ENCODE measurements at regions not wholly inside any gene's neighbourhood (a gene's known extent, or its start where the extent isn't known, plus 50 kb on each side); places are given as distances from the start of the nearest gene placed in this dataset.
"Not testable (repeated sequence)": the region's sequence is repeated elsewhere in the genome, so short reads cannot be mapped to it uniquely, and the experiment has no call there.

DNA sequence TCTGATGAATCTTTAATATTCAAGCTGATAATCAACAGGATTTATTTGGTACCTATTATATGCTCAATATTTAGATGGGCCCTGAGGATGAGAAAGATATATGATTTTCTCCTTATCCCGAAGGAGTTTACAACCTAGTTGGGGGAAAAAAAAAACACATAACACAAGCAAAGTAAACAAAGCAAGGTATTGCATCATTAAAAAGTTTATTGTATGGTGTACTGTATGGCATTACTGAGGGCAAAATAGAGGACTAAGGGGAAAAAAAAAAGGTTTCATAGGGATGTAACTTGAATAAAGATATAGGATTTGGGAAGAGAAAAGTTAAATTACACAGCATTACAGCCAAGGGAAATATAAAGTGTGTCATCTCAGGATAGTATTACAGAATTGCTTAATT, 574.7 kb downstream of the TBC1D32 start (continued):
- TF ChIP-seq, protein P1, sequence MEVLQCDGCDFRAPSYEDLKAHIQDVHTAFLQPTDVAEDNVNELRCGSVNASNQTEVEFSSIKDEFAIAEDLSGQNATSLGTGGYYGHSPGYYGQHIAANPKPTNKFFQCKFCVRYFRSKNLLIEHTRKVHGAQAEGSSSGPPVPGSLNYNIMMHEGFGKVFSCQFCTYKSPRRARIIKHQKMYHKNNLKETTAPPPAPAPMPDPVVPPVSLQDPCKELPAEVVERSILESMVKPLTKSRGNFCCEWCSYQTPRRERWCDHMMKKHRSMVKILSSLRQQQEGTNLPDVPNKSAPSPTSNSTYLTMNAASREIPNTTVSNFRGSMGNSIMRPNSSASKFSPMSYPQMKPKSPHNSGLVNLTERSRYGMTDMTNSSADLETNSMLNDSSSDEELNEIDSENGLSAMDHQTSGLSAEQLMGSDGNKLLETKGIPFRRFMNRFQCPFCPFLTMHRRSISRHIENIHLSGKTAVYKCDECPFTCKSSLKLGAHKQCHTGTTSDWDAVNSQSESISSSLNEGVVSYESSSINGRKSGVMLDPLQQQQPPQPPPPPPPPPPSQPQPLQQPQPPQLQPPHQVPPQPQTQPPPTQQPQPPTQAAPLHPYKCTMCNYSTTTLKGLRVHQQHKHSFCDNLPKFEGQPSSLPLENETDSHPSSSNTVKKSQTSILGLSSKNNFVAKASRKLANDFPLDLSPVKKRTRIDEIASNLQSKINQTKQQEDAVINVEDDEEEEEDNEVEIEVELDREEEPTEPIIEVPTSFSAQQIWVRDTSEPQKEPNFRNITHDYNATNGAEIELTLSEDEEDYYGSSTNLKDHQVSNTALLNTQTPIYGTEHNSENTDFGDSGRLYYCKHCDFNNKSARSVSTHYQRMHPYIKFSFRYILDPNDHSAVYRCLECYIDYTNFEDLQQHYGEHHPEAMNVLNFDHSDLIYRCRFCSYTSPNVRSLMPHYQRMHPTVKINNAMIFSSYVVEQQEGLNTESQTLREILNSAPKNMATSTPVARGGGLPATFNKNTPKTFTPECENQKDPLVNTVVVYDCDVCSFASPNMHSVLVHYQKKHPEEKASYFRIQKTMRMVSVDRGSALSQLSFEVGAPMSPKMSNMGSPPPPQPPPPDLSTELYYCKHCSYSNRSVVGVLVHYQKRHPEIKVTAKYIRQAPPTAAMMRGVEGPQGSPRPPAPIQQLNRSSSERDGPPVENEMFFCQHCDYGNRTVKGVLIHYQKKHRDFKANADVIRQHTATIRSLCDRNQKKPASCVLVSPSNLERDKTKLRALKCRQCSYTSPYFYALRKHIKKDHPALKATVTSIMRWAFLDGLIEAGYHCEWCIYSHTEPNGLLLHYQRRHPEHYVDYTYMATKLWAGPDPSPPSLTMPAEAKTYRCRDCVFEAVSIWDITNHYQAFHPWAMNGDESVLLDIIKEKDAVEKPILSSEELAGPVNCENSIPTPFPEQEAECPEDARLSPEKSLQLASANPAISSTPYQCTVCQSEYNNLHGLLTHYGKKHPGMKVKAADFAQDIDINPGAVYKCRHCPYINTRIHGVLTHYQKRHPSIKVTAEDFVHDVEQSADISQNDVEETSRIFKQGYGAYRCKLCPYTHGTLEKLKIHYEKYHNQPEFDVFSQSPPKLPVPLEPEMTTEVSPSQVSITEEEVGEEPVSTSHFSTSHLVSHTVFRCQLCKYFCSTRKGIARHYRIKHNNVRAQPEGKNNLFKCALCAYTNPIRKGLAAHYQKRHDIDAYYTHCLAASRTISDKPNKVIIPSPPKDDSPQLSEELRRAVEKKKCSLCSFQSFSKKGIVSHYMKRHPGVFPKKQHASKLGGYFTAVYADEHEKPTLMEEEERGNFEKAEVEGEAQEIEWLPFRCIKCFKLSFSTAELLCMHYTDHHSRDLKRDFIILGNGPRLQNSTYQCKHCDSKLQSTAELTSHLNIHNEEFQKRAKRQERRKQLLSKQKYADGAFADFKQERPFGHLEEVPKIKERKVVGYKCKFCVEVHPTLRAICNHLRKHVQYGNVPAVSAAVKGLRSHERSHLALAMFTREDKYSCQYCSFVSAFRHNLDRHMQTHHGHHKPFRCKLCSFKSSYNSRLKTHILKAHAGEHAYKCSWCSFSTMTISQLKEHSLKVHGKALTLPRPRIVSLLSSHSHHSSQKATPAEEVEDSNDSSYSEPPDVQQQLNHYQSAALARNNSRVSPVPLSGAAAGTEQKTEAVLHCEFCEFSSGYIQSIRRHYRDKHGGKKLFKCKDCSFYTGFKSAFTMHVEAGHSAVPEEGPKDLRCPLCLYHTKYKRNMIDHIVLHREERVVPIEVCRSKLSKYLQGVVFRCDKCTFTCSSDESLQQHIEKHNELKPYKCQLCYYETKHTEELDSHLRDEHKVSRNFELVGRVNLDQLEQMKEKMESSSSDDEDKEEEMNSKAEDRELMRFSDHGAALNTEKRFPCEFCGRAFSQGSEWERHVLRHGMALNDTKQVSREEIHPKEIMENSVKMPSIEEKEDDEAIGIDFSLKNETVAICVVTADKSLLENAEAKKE (CRISPR knock-in tag; IDR thresholded peaks at IDR 0.05), result no peak

DNA sequence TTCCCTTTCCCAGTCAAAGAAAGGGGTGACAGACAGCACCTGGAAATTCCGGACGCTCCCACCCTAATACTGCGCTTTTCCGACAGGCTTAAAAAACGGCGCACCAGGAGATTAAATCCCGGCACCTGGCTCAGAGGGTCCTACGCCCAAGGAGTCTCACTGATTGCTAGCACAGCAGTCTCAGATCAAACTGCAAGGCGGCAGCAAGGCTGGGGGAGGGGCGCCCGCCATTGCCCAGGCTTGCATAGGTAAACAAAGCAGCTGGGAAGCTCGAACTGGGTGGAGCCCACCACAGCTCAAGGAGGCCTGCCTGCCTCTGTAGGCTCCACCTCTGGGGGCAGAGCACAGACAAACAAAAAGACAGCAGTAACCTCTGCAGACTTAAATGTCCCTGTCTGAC, 585.7 kb downstream of the TBC1D32 start:
- H3K27me3 ChIP-seq (ENCODE audit: insufficient read depth); H3K27ac ChIP-seq (ENCODE audit: low read depth); H4K20me1 ChIP-seq (replicated peaks; ENCODE audit: insufficient read depth); H3K4me3 Mint-ChIP-seq; ATAC-seq; H3K4me1 Mint-ChIP-seq; H3K27me3 Mint-ChIP-seq (ENCODE audit: insufficient read depth, low read depth, poor library complexity); H3K4me2 ChIP-seq; H3K36me3 ChIP-seq (ENCODE audit: insufficient read depth); H3F3A ChIP-seq (replicated peaks; ENCODE audit: low read depth); H3K79me2 ChIP-seq (replicated peaks; ENCODE audit: insufficient read depth); H3K9me2 ChIP-seq (ENCODE audit: insufficient read depth); H3K4me1 ChIP-seq (ENCODE audit: insufficient read depth); H3K27ac Mint-ChIP-seq; DNase-seq (ENCODE audit: low spot score): not testable (repeated sequence)
- Mint-ChIP-seq H3K36me3 (ENCODE audit: low read depth) (peaks cover 14% of the 10 kb centered on the region), H3K9me3 (peaks cover 24% of the 10 kb centered on the region)
- H2AFZ ChIP-seq, result peak overlapping the region; percentile 76; the same call in 1 of the 2 replicates
- H3K4me3 ChIP-seq, result peak overlapping the region; percentile 32; the same call in 1 of the 2 replicates

DNA sequence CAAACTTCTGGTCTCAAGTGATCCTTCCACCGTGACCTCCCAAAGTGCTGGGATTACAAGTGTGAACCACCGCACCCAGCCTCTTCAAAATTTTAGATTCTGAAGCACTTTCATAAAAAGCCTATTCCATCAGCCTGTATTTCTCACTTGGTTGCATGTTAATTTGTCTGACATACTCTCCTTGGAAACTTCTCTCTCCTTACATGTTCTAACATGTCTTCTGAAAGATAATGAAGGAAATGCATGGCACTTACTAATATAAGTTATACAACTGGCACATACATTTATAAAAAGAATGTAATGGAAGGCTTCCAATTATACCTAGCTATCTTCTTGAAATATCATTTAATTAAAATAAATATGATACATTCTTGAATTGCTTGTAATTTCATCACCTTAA, 597.5 kb downstream of the TBC1D32 start:
- H3K36me3 Mint-ChIP-seq (ENCODE audit: low read depth), result peaks cover 2% of the 10 kb centered on the region; the same call in 2 of the 3 replicates
- no peaks in the 10 kb centered on the region for H3K27me3 Mint-ChIP-seq (ENCODE audit: insufficient read depth, low read depth, poor library complexity)
- peaks cover 10% of the 10 kb centered on the region for H3K9me3 Mint-ChIP-seq
- H3K4me1 Mint-ChIP-seq, result no peaks in the 10 kb centered on the region
- no peak overlapping the region for H3K27ac Mint-ChIP-seq
- H3K9me2 ChIP-seq (ENCODE audit: insufficient read depth), result 0 out of 2 replicates have a peak, but pooled peaks cover 5% of the 10 kb centered on the region
- no peaks in the 10 kb centered on the region for H3K79me2 ChIP-seq (replicated peaks; ENCODE audit: insufficient read depth)
- no peak overlapping the region for H3K4me3 Mint-ChIP-seq
- no peaks in the 10 kb centered on the region for H3K36me3 ChIP-seq (ENCODE audit: insufficient read depth)
- H3K4me3 ChIP-seq, result no peak overlapping the region
- H3K4me1 ChIP-seq (ENCODE audit: insufficient read depth), result no peaks in the 10 kb centered on the region
- H4K20me1 ChIP-seq (replicated peaks; ENCODE audit: insufficient read depth), result no peaks in the 10 kb centered on the region
- no peak overlapping the region for H2AFZ ChIP-seq
- DNase-seq (ENCODE audit: low spot score) (no peak), ATAC-seq (no peak)
- no peaks in the 10 kb centered on the region for H3F3A ChIP-seq (replicated peaks; ENCODE audit: low read depth)
- no peak overlapping the region for H3K27ac ChIP-seq (ENCODE audit: low read depth)
- no peak overlapping the region for H3K4me2 ChIP-seq
- no peaks in the 10 kb centered on the region for H3K27me3 ChIP-seq (ENCODE audit: insufficient read depth)
- no peak for TF ChIP-seq EZH2 (IDR thresholded peaks at IDR 0.05; ENCODE audit: low read depth, unreplicated experiment)
- no peak for TF ChIP-seq POLR2AphosphoS5 (IDR thresholded peaks at IDR 0.05; ENCODE audit: low read depth)
- TF ChIP-seq ZNF114 (CRISPR knock-in tag; IDR thresholded peaks at IDR 0.05), result no peak
- TF ChIP-seq, protein P2, sequence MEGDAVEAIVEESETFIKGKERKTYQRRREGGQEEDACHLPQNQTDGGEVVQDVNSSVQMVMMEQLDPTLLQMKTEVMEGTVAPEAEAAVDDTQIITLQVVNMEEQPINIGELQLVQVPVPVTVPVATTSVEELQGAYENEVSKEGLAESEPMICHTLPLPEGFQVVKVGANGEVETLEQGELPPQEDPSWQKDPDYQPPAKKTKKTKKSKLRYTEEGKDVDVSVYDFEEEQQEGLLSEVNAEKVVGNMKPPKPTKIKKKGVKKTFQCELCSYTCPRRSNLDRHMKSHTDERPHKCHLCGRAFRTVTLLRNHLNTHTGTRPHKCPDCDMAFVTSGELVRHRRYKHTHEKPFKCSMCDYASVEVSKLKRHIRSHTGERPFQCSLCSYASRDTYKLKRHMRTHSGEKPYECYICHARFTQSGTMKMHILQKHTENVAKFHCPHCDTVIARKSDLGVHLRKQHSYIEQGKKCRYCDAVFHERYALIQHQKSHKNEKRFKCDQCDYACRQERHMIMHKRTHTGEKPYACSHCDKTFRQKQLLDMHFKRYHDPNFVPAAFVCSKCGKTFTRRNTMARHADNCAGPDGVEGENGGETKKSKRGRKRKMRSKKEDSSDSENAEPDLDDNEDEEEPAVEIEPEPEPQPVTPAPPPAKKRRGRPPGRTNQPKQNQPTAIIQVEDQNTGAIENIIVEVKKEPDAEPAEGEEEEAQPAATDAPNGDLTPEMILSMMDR (conservative IDR thresholded peaks at IDR 0.05; ENCODE audit: low read depth in 2 of 2), result no peak
- TF ChIP-seq, protein P3, sequence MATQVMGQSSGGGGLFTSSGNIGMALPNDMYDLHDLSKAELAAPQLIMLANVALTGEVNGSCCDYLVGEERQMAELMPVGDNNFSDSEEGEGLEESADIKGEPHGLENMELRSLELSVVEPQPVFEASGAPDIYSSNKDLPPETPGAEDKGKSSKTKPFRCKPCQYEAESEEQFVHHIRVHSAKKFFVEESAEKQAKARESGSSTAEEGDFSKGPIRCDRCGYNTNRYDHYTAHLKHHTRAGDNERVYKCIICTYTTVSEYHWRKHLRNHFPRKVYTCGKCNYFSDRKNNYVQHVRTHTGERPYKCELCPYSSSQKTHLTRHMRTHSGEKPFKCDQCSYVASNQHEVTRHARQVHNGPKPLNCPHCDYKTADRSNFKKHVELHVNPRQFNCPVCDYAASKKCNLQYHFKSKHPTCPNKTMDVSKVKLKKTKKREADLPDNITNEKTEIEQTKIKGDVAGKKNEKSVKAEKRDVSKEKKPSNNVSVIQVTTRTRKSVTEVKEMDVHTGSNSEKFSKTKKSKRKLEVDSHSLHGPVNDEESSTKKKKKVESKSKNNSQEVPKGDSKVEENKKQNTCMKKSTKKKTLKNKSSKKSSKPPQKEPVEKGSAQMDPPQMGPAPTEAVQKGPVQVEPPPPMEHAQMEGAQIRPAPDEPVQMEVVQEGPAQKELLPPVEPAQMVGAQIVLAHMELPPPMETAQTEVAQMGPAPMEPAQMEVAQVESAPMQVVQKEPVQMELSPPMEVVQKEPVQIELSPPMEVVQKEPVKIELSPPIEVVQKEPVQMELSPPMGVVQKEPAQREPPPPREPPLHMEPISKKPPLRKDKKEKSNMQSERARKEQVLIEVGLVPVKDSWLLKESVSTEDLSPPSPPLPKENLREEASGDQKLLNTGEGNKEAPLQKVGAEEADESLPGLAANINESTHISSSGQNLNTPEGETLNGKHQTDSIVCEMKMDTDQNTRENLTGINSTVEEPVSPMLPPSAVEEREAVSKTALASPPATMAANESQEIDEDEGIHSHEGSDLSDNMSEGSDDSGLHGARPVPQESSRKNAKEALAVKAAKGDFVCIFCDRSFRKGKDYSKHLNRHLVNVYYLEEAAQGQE (IDR thresholded peaks at IDR 0.05; ENCODE audit: unreplicated experiment), result no peak
- TF ChIP-seq ZNF331 (CRISPR knock-in tag; IDR thresholded peaks at IDR 0.05; ENCODE audit: low read depth), result no peak
- TF ChIP-seq NANOG (IDR thresholded peaks at IDR 0.05; ENCODE audit: borderline replicate concordance), result no peak
